Mesendoderm (in vitro differentiated cells): ENCODE measurements at regions not wholly inside any gene's neighbourhood (a gene's known extent, or its start where the extent isn't known, plus 50 kb on each side); places are given as distances from the start of the nearest gene placed in this dataset.
A peak's percentile ranks its signal among the peaks of the same experiment; 100 is the strongest.
"Not testable (repeated sequence)": the region's sequence is repeated elsewhere in the genome, so short reads cannot be mapped to it uniquely, and the experiment has no call there.

Experiments used
- DNase-seq: peaks from one replicate; pipeline ENCODE4 v3.0.0; 2013
- H2AK5ac ChIP-seq: 2 replicates; pipeline ENCODE4 v1.6.1; 2013; ENCODE audit warnings: low read length, inconsistent platforms
- H2BK120ac ChIP-seq: 2 replicates; pipeline ENCODE4 v1.6.1; 2013; ENCODE audit warnings: low read depth, mild to moderate bottlenecking, low read length, moderate library complexity, mixed read lengths
- H2BK15ac ChIP-seq: replicated peaks from 2 replicates; pipeline ENCODE4 v1.6.1; 2013; ENCODE audit warnings: low read depth, mild to moderate bottlenecking, moderate library complexity
- H2BK5ac ChIP-seq: 2 replicates; pipeline ENCODE4 v1.6.1; 2013; ENCODE audit warnings: low read length, inconsistent platforms
- H3K18ac ChIP-seq: 2 replicates; pipeline ENCODE4 v1.6.1; 2013; ENCODE audit warnings: mild to moderate bottlenecking, low read length, mixed read lengths
- H3K23ac ChIP-seq: one replicate; pipeline ENCODE4 v1.6.1; 2013; ENCODE audit warnings: low read length
- H3K27ac ChIP-seq: 2 replicates; pipeline ENCODE4 v1.5.1; 2013; ENCODE audit warnings: low read depth, mild to moderate bottlenecking, inconsistent platforms, low read length, moderate library complexity
- H3K27me3 ChIP-seq: 2 replicates; pipeline ENCODE4 v1.6.1; 2013; ENCODE audit warnings: low read length, control low read depth, mild to moderate bottlenecking, inconsistent platforms; ENCODE audit not compliant: insufficient read depth, poor library complexity
- H3K36me3 ChIP-seq: 2 replicates; pipeline ENCODE4 v1.6.1; 2013; ENCODE audit warnings: low read length, inconsistent platforms; ENCODE audit not compliant: control insufficient read depth, insufficient read depth
- H3K4ac ChIP-seq: one replicate; pipeline ENCODE4 v1.6.1; 2013; ENCODE audit warnings: low read depth, mild to moderate bottlenecking, low read length, moderate library complexity
- H3K4me1 ChIP-seq: 2 replicates; pipeline ENCODE4 v1.6.1; 2013; ENCODE audit warnings: low read depth, low read length, inconsistent platforms; ENCODE audit not compliant: control insufficient read depth
- H3K4me2 ChIP-seq: 2 replicates; pipeline ENCODE4 v1.6.1; 2013; ENCODE audit warnings: low read length
- H3K4me3 ChIP-seq: 2 replicates; pipeline ENCODE4 v1.5.1; 2013; ENCODE audit warnings: mild to moderate bottlenecking, low read length
- H3K56ac ChIP-seq: one replicate; pipeline ENCODE4 v1.6.1; 2013; ENCODE audit warnings: low read length
- H3K79me1 ChIP-seq: 2 replicates; pipeline ENCODE4 v1.6.1; 2013; ENCODE audit warnings: low read length, inconsistent platforms
- H3K79me2 ChIP-seq: 2 replicates; pipeline ENCODE4 v1.6.1; 2013; ENCODE audit warnings: mild to moderate bottlenecking, low read length; ENCODE audit not compliant: control insufficient read depth, insufficient read depth
- H3K9ac ChIP-seq: 2 replicates; pipeline ENCODE4 v1.6.1; 2013; ENCODE audit warnings: low read length, inconsistent platforms
- H4K5ac ChIP-seq: one replicate; pipeline ENCODE4 v1.6.1; 2013; ENCODE audit warnings: low read length
- H4K8ac ChIP-seq: one replicate; pipeline ENCODE4 v1.6.1; 2013; ENCODE audit warnings: low read depth, mild to moderate bottlenecking, control low read depth, low read length, moderate library complexity
- WGBS: extraction: QIAGEN DNeasy Blood & Tissue Kit; methylation state at CpG from one replicate; pipeline ENCODE4 v1.1.7; 2013; ENCODE audit warnings: low lambda C conversion rate, missing lambda C conversion rate; ENCODE audit not compliant: insufficient coverage; ENCODE audit errors: extremely low coverage; 5-methylcytosine and 5-hydroxymethylcytosine counted together

DNA sequence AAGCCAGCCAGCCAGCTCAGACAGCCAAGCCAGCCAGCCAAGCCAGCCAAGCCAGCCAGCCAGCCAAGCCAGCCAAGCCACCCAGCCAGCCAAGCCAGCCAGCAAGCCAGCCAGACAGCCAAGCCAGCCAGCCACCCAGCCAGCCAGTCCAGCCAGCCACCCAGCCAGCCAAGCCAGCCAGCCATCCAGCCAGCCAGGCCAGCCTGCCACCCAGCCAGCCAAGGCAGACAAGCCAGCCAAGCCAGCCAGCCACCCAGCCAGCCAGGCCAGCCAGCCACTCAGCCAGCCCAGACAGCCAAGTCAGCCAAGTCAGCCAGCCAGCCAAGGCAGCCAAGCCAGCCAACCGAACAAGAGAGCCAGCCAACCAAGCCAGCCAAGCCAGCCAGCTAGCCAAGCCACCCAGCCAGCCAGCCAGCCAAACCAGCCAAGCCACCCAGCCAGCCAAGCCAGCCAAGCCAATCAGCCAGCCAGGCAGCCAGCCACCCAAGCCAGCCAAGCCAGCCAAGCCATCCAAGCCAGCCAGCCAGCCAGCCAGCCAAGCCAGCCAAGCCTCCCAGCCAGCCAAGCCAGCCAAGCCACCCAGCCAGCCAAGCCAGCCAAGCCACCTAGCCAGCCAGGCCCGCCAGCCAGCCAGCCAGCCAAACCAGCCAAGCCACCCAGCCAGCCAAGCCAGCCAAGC, 319.3 kb upstream of the PLGLB2 start:
- not testable (repeated sequence) for H3K36me3 ChIP-seq, H3K79me2 ChIP-seq, H3K4me2 ChIP-seq, H3K4me3 ChIP-seq, H3K4me1 ChIP-seq, H3K18ac ChIP-seq, H2BK5ac ChIP-seq, H3K9ac ChIP-seq, H3K56ac ChIP-seq, H3K27ac ChIP-seq, H3K23ac ChIP-seq, H2BK15ac ChIP-seq, H4K5ac ChIP-seq, H2AK5ac ChIP-seq, H3K79me1 ChIP-seq, H3K27me3 ChIP-seq, DNase-seq, H3K4ac ChIP-seq, H2BK120ac ChIP-seq, H4K8ac ChIP-seq
- WGBS, result no CpG with 5 or more reads among the region's 2 CpGs

GRCh38 chr2:87429206-87429930, 318.5 kb upstream of the PLGLB2 start:
- H3K18ac ChIP-seq, H2BK5ac ChIP-seq, H3K27me3 ChIP-seq, H3K9ac ChIP-seq, H3K4ac ChIP-seq, H4K5ac ChIP-seq, H2BK120ac ChIP-seq, H2AK5ac ChIP-seq, H3K56ac ChIP-seq, H3K79me1 ChIP-seq, H2BK15ac ChIP-seq, H3K36me3 ChIP-seq, H3K79me2 ChIP-seq, H3K27ac ChIP-seq, H3K4me3 ChIP-seq, DNase-seq, H3K4me2 ChIP-seq, H3K23ac ChIP-seq, H3K4me1 ChIP-seq, H4K8ac ChIP-seq: not testable (repeated sequence)
- no CpG with 5 or more reads among the region's 9 CpGs for WGBS

- not testable (repeated sequence) for DNase-seq, H4K8ac ChIP-seq, H3K4me2 ChIP-seq, H3K27me3 ChIP-seq, H4K5ac ChIP-seq, H2BK120ac ChIP-seq, H3K4me1 ChIP-seq, H3K4ac ChIP-seq, H2AK5ac ChIP-seq, H3K18ac ChIP-seq, H3K79me1 ChIP-seq, H2BK15ac ChIP-seq, H2BK5ac ChIP-seq, H3K79me2 ChIP-seq, H3K36me3 ChIP-seq, H3K27ac ChIP-seq, H3K56ac ChIP-seq, H3K4me3 ChIP-seq, H3K9ac ChIP-seq, H3K23ac ChIP-seq
- no CpG with 5 or more reads among the region's 4 CpGs for WGBS
Observed at GRCh38 chr2:87429931-87430275, 318.0 kb upstream of the PLGLB2 start.

DNA sequence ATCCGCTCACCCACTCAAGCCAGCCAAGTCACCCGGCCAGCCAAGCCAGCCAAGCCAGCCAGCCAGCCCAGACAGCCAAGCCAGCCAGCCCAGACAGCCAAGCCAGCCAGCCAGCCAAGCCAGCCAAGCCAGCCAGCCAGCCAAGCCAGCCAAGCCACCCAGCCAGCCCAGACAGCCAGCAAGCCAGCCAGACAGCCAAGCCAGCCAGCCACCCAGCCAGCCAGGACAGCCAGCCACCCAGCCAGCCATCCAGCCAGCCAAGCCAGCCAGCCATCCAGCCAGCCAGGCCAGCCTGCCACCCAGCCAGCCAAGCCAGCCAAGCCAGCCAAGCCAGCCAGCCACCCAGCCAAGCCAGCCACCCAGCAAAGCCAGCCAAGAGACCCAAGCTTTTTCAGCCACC, 316.8 kb upstream of the PLGLB2 start:
- H4K8ac ChIP-seq, result peak overlapping the region; percentile 28
- not testable (repeated sequence) for H2BK15ac ChIP-seq, H3K79me1 ChIP-seq, H3K4me2 ChIP-seq, H2AK5ac ChIP-seq, H3K4me1 ChIP-seq, H4K5ac ChIP-seq, H3K18ac ChIP-seq, DNase-seq, H2BK5ac ChIP-seq, H3K4me3 ChIP-seq, H3K4ac ChIP-seq, H3K36me3 ChIP-seq, H2BK120ac ChIP-seq, H3K23ac ChIP-seq, H3K27ac ChIP-seq, H3K9ac ChIP-seq, H3K56ac ChIP-seq, H3K79me2 ChIP-seq, H3K27me3 ChIP-seq
- WGBS, result no CpG with 5 or more reads among the region's 2 CpGs

DNA sequence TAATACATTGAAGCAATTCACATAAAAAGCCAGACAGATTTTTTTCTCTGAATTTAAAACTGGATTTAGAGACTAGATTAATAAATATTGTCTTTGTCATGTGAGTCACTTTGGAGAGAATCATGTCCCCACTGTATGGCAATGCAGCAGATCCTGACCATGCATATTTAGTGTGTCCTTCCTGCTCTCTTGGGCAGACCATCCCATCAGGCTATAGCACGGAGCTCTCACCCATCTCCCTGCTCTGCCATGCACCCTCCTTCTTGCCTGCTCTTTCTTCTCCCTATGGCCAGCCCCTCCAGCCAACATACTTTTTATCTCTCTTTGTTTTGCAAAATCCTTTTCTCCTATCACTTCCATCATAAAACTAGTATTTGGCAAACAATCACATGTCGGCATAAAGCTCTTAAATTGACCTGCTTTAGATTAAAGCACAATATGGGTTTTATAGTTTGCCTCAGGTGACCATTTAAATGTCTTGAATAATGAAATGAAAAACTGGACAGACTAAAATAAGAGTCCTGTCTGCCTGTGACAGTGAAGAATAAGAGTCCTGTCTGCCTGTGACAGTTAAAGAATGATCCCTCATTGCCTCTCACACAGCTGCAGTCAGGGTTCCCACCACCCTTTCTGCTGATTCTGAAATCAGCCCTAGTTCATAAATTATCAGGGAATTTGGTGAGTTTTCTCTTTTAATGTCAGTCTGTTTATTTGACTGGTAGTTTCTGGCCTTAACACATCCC, 315.0 kb upstream of the PLGLB2 start:
- not testable (repeated sequence) for H3K9ac ChIP-seq, H3K4me3 ChIP-seq, H3K27me3 ChIP-seq, H3K23ac ChIP-seq, H3K36me3 ChIP-seq, H2BK120ac ChIP-seq, H2AK5ac ChIP-seq, H3K79me2 ChIP-seq, H3K4me1 ChIP-seq, H4K5ac ChIP-seq, H3K56ac ChIP-seq, H3K18ac ChIP-seq, H3K4ac ChIP-seq, H3K4me2 ChIP-seq, H2BK5ac ChIP-seq, H3K27ac ChIP-seq, H3K79me1 ChIP-seq, H2BK15ac ChIP-seq, DNase-seq, H4K8ac ChIP-seq
- no CpG with 5 or more reads among the region's 2 CpGs for WGBS
